ENCODE measurements at regions not wholly inside any gene's neighbourhood (a gene's known extent, or its start where the extent isn't known, plus 50 kb on each side); places are given as distances from the start of the nearest gene placed in this dataset.

DNA sequence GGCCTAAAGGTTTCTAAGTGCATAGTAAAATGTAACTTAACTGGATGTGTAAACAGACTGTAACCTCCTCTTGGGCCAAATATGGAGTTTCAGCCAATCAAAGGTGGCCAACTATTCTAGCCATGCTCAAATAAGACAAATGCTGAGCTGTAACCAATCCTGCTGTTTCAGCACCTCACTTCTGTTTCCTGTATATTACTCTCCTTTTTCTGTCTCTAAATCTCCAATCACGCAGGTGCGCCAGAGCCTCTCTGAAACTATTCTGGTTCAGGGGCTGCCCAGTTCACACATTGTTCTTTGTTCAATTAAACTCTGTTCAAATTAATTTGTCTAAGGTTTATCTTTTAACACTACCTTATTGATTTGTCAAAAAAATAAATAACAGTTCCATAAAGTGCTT is 532.7 kb upstream of the DCC start:
- Histone ChIP-seq H3K36me3 (ENCODE audit: control insufficient read depth, insufficient read depth, low read length) (no peaks in the 10 kb centered on the region), H3K4me2 (ENCODE audit: insufficient read depth, low read length) (no peak overlapping the region), H3K27ac (ENCODE audit: extremely low read depth, low read depth, low read length) (no peak overlapping the region), H3K4me1 (replicated peaks in 1 of 2; ENCODE audit: control insufficient read depth in 2 of 2, insufficient read depth in 2 of 2, low read length in 2 of 2) (no peaks in the 10 kb centered on the region), H3K79me2 (ENCODE audit: control insufficient read depth, insufficient read depth, low read length) (no peaks in the 10 kb centered on the region), H3K27me3 (ENCODE audit: control insufficient read depth in 2 of 2, insufficient read depth in 2 of 2, low read length in 2 of 2) (no peaks in the 10 kb centered on the region), H3K9me1 (ENCODE audit: control insufficient read depth, insufficient read depth, low read length) (no peaks in the 10 kb centered on the region), H3K9me3 (replicated peaks; ENCODE audit: control insufficient read depth, insufficient read depth, low read depth, low read length) (no peaks in the 10 kb centered on the region; the same call in 1 of the 2 replicates), H2AFZ (ENCODE audit: low read depth, low read length) (no peak overlapping the region), H4K20me1 (replicated peaks; ENCODE audit: control insufficient read depth, insufficient read depth, low read length) (no peaks in the 10 kb centered on the region), H3K9ac (ENCODE audit: insufficient read depth in 1 of 2, low read depth in 2 of 2, low read length in 2 of 2) (no peak overlapping the region), H3K4me3 (no peak overlapping the region)
- in situ Hi-C loops (cut with MboI) (no loop called here), intact Hi-C loops (cut with micrococcal nuclease) (no loop called here)
- DNase-seq (ENCODE audit: extremely low read depth in 1 of 4, low spot score in 3 of 4) (no peak), ATAC-seq (no peak), FAIRE-seq (no peak)
- WGBS (ENCODE audit: insufficient coverage, low coverage, missing lambda C conversion rate) = 0% methylated on average over 2 of the region's 2 CpGs
- ChIA-PET POLR2A (no interaction called here), CTCF (ENCODE audit: low intra/inter-chr PET ratio) (no interaction called here)
- no peak for TF ChIP-seq ZNF143 (CRISPR knock-in tag; IDR thresholded peaks at IDR 0.05)
- TF ChIP-seq SRF (CRISPR knock-in tag; IDR thresholded peaks at IDR 0.05) = no peak
- TF ChIP-seq, protein P1, sequence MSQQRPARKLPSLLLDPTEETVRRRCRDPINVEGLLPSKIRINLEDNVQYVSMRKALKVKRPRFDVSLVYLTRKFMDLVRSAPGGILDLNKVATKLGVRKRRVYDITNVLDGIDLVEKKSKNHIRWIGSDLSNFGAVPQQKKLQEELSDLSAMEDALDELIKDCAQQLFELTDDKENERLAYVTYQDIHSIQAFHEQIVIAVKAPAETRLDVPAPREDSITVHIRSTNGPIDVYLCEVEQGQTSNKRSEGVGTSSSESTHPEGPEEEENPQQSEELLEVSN (IDR thresholded peaks at IDR 0.05; ENCODE audit: borderline replicate concordance in 1 of 2, extremely low read depth in 1 of 2, insufficient read depth in 1 of 2, insufficient read length in 1 of 2, low read depth in 1 of 2, low read length in 1 of 2, poor library complexity in 1 of 2, severe bottlenecking in 1 of 2) = no peak
- TF ChIP-seq ZFP30 (CRISPR knock-in tag; IDR thresholded peaks at IDR 0.05; ENCODE audit: borderline replicate concordance) = no peak
- TF ChIP-seq TCFL5 (CRISPR knock-in tag; conservative IDR thresholded peaks at IDR 0.05) = no peak
- TF ChIP-seq, protein P2, sequence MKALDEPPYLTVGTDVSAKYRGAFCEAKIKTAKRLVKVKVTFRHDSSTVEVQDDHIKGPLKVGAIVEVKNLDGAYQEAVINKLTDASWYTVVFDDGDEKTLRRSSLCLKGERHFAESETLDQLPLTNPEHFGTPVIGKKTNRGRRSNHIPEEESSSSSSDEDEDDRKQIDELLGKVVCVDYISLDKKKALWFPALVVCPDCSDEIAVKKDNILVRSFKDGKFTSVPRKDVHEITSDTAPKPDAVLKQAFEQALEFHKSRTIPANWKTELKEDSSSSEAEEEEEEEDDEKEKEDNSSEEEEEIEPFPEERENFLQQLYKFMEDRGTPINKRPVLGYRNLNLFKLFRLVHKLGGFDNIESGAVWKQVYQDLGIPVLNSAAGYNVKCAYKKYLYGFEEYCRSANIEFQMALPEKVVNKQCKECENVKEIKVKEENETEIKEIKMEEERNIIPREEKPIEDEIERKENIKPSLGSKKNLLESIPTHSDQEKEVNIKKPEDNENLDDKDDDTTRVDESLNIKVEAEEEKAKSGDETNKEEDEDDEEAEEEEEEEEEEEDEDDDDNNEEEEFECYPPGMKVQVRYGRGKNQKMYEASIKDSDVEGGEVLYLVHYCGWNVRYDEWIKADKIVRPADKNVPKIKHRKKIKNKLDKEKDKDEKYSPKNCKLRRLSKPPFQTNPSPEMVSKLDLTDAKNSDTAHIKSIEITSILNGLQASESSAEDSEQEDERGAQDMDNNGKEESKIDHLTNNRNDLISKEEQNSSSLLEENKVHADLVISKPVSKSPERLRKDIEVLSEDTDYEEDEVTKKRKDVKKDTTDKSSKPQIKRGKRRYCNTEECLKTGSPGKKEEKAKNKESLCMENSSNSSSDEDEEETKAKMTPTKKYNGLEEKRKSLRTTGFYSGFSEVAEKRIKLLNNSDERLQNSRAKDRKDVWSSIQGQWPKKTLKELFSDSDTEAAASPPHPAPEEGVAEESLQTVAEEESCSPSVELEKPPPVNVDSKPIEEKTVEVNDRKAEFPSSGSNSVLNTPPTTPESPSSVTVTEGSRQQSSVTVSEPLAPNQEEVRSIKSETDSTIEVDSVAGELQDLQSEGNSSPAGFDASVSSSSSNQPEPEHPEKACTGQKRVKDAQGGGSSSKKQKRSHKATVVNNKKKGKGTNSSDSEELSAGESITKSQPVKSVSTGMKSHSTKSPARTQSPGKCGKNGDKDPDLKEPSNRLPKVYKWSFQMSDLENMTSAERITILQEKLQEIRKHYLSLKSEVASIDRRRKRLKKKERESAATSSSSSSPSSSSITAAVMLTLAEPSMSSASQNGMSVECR (CRISPR knock-in tag; IDR thresholded peaks at IDR 0.05) = no peak
- TF ChIP-seq, protein P3, sequence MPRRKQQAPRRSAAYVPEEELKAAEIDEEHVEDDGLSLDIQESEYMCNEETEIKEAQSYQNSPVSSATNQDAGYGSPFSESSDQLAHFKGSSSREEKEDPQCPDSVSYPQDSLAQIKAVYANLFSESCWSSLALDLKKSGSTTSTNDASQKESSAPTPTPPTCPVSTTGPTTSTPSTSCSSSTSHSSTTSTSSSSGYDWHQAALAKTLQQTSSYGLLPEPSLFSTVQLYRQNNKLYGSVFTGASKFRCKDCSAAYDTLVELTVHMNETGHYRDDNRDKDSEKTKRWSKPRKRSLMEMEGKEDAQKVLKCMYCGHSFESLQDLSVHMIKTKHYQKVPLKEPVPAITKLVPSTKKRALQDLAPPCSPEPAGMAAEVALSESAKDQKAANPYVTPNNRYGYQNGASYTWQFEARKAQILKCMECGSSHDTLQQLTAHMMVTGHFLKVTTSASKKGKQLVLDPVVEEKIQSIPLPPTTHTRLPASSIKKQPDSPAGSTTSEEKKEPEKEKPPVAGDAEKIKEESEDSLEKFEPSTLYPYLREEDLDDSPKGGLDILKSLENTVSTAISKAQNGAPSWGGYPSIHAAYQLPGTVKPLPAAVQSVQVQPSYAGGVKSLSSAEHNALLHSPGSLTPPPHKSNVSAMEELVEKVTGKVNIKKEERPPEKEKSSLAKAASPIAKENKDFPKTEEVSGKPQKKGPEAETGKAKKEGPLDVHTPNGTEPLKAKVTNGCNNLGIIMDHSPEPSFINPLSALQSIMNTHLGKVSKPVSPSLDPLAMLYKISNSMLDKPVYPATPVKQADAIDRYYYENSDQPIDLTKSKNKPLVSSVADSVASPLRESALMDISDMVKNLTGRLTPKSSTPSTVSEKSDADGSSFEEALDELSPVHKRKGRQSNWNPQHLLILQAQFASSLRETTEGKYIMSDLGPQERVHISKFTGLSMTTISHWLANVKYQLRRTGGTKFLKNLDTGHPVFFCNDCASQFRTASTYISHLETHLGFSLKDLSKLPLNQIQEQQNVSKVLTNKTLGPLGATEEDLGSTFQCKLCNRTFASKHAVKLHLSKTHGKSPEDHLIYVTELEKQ (CRISPR knock-in tag; IDR thresholded peaks at IDR 0.05) = no peak
- no peak for TF ChIP-seq SIRT6 (IDR thresholded peaks at IDR 0.05; ENCODE audit: low read depth, low read length)
- TF ChIP-seq, protein P4, sequence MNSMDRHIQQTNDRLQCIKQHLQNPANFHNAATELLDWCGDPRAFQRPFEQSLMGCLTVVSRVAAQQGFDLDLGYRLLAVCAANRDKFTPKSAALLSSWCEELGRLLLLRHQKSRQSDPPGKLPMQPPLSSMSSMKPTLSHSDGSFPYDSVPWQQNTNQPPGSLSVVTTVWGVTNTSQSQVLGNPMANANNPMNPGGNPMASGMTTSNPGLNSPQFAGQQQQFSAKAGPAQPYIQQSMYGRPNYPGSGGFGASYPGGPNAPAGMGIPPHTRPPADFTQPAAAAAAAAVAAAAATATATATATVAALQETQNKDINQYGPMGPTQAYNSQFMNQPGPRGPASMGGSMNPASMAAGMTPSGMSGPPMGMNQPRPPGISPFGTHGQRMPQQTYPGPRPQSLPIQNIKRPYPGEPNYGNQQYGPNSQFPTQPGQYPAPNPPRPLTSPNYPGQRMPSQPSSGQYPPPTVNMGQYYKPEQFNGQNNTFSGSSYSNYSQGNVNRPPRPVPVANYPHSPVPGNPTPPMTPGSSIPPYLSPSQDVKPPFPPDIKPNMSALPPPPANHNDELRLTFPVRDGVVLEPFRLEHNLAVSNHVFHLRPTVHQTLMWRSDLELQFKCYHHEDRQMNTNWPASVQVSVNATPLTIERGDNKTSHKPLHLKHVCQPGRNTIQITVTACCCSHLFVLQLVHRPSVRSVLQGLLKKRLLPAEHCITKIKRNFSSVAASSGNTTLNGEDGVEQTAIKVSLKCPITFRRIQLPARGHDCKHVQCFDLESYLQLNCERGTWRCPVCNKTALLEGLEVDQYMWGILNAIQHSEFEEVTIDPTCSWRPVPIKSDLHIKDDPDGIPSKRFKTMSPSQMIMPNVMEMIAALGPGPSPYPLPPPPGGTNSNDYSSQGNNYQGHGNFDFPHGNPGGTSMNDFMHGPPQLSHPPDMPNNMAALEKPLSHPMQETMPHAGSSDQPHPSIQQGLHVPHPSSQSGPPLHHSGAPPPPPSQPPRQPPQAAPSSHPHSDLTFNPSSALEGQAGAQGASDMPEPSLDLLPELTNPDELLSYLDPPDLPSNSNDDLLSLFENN (IDR thresholded peaks at IDR 0.05; ENCODE audit: low read depth in 2 of 2, low read length in 2 of 2) = no peak
- BruUV-seq (replicated peaks) = no TSS peak

All from K562 (cell line).